ENCODE measurements at regions not wholly inside any gene's neighbourhood (a gene's known extent, or its start where the extent isn't known, plus 50 kb on each side); places are given as distances from the start of the nearest gene placed in this dataset.
"Not testable (repeated sequence)": the region's sequence is repeated elsewhere in the genome, so short reads cannot be mapped to it uniquely, and the experiment has no call there.

GRCh38 chr14:52202151-52202550 lies 65.3 kb upstream of the PTGDR start:
- no peak for DNase-seq (ENCODE audit: low read depth in 2 of 2)

GRCh38 chr14:52190337-52190931 lies 77.1 kb upstream of the PTGDR start:
- no peak for DNase-seq (ENCODE audit: low read depth in 2 of 2)

DNA sequence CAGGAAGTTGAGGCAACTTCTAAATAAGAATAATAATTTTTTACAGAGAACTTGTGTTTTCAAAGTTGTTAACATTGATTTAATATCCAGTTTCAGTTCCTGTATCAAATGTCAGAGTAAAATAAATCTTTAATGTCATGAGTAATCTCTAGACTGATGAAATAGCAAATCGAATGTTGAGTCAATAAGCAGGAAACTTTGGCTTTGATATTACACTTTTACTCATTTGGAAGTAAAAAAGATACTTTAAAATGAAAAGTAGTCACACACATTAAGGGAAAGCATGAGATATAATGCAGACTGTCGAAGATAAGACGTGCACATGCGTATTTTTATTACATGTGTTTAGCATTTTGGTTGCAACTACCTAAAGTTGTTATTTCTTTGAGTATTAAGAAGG lies 78.2 kb upstream of the PTGDR start:
- DNase-seq (ENCODE audit: low read depth in 2 of 2) = no peak

GRCh38 chr14:52188381-52188780 lies 79.1 kb upstream of the PTGDR start:
- DNase-seq (ENCODE audit: low read depth in 2 of 2) = no peak

- no peak for DNase-seq (ENCODE audit: low read depth in 2 of 2)
Measured at GRCh38 chr14:52185178-52185577, 82.3 kb upstream of the PTGDR start.

- DNase-seq (ENCODE audit: low read depth in 2 of 2) = no peak
Measured at GRCh38 chr14:52182853-52183252, 84.6 kb upstream of the PTGDR start.

GRCh38 chr14:52179141-52179790 lies 88.2 kb upstream of the PTGDR start:
- no peak for DNase-seq (ENCODE audit: low read depth in 2 of 2)

GRCh38 chr14:52175982-52176502 lies 91.5 kb upstream of the PTGDR start:
- DNase-seq (ENCODE audit: low read depth in 2 of 2) = no peak

- DNase-seq (ENCODE audit: low read depth in 2 of 2) = not testable (repeated sequence)
Measured at GRCh38 chr14:52171932-52172331, 95.6 kb upstream of the PTGDR start.

GRCh38 chr14:52166822-52167221 lies 98.0 kb upstream of the NID2 start:
- no peak for DNase-seq (ENCODE audit: low read depth in 2 of 2)

DNA sequence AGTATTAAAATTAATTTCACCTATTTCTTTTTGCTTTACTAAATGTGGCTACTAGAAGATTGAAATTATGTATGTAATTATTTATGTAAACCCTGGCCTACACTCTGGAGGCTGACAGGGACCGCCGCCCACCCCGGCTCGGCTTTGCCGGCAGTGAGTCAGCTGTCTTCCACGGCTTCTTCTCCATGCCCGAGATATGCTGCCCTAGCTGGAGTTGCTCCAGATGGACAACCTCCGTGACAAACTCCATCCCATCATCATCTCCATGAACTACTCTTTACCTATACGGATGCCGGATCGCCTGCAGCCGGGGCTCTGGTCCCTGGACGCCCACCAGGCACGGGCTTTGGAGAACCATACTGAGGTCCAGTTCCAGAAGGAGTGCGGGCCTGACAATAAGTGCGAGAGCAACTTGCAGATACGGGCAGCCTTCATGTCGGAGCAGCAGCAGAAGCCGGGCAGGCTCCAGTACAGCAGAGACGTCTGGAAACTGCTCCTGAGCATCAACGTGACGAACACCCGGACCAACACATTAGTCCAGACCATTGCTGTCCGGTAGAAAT lies 86.9 kb upstream of the NID2 start:
- DNase-seq (ENCODE audit: low read depth in 2 of 2) = no peak

DNA sequence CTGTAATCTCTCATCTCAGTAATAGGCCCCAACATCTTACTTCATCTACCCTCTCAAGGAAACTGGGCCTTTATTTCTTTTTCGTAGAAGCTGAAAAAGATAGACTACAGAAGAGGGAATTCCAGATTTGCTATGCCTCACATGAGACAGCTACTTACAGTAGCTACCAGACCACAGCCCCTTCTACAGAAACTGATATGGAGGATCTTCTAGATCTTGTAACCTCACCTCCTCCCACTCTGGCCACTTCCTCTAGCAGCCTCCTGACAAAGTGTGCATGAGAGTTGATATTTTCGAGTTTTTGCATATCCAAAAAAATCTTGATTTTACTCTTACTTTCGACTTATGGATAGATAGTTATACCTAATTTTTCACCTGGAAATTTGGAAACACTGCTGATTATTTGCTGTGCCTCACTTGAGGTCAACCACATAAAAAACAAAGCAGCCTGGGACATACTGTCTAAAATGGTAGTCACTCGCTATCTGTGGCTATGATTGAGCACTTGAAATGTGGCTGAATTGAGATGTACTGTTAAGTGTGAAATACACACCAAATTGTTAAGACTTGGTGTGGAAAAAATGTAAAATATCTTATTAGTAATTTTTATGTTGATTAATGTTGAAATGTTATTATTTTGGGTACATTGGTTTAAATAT lies 86.3 kb upstream of the NID2 start:
- DNase-seq (ENCODE audit: low read depth in 2 of 2) = no peak

- no peak for DNase-seq (ENCODE audit: low read depth in 2 of 2)
Measured at GRCh38 chr14:52153939-52154338, 85.1 kb upstream of the NID2 start.

DNA sequence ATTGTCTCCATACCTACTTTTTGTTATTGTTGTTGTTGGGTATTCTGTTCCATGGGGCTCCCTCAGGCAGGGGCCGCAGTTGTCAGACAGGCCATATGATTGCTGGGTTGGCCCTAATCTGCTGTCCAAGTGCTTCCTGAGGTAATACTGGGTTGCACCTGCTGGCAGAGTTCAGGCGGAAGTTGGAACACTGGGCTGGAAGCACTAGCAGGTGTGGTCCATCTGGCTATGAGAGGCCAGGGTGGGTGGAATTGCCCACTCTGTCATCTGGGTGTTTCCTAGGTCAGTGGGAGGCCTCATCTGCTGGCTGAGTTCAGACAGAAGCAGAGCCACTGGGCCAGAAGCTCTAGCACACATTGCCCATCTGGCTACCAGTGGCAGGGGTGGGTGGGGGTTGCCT lies 81.3 kb upstream of the NID2 start:
- DNase-seq (ENCODE audit: low read depth in 2 of 2) = no peak

GRCh38 chr14:52148371-52148770 lies 79.5 kb upstream of the NID2 start:
- no peak for DNase-seq (ENCODE audit: low read depth in 2 of 2)

DNA sequence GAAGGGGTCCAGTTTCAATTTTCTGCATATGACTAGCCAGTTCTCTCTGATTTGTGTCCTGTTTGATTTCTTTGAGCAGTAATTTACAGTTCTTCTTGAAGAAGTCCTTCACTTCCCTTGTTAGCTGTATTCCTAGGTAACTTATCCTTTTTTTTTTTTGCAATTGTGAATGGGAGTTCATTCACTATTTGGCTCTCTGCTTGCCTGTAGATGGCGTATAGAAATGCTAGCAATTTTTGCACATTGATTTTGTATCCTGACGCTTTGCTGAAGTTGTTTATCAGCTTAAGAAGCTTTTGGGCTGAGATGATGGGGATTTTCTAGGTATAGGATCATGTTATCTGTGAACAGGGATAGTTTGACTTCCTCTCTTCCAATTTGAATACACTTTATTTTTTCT lies 77.6 kb upstream of the NID2 start:
- no peak for DNase-seq (ENCODE audit: low read depth in 2 of 2)

DNA sequence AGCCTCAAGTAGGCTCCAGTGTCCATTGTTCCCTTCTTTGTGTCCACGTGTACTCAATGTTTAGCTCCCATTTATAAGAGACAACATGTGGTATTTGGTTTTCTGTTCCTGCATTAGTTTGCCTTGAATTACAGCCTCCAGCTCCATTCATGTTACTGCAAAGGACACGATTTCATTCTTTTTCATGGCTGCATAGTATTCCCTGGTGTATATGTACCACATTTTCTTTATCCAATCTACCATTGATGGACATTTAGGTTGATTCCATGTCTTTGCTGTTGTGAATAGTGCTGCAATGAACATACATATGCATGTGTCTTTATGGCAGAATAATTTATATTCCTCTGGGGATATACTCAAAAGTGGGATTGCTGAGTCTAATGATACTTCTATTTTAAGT lies 75.2 kb upstream of the NID2 start:
- not testable (repeated sequence) for DNase-seq (ENCODE audit: low read depth in 2 of 2)

DNA sequence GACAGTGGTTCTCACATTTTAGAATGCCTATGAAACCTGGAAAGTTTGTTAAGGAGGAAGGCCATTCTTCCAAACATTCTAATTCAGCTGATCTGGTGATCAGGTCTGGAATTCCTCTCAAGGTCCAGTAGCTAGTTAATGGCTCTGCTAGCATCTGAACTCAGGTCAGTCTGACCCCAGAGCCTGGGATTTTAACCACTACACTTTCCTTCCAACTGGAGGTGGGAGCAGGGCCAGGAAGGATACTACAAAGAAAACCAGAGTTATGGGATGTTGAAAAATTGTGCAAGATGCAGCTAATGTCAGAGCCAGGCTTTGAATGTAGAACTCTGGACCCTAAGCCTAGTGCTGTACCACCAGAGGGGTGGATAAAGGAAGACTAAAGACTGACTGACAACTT lies 73.6 kb upstream of the NID2 start:
- DNase-seq (ENCODE audit: low read depth in 2 of 2) = no peak

DNA sequence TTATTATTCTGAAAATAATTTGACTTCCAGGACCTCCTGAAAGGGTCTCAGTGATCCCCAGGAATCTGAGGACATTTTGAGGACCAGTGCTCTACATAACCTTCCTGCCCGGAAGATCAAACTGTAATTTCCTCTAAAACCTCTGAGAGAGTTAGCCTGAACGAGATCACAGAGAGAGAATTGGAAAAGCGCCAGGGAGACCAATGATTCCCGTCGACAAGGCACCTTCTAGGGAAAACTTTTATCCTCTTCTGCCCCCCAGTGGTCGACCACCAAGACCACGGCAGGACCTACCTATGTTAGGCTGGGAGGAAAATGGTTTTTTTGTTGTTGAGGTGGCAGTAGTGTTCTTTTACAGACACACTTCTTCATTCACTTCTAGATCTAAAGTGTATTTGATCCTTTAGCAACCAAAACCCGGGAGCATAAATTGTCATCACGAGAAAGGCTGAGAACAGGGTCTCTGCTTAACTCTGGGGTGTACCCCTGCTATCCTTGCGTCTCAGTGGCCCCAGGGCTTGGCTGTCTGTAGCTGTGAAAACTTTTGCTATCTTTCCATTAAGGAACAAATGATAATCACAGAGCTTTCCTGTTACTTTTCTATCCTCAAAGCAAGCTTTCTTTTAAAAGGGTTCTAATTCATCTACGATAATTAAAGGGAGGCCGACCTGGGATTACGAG lies 62.9 kb upstream of the NID2 start:
- peak; percentile 16 to 24 for DNase-seq (ENCODE audit: low read depth in 2 of 2)

GRCh38 chr14:52129721-52130120 lies 60.9 kb upstream of the NID2 start:
- no peak for DNase-seq (ENCODE audit: low read depth in 2 of 2)

DNA sequence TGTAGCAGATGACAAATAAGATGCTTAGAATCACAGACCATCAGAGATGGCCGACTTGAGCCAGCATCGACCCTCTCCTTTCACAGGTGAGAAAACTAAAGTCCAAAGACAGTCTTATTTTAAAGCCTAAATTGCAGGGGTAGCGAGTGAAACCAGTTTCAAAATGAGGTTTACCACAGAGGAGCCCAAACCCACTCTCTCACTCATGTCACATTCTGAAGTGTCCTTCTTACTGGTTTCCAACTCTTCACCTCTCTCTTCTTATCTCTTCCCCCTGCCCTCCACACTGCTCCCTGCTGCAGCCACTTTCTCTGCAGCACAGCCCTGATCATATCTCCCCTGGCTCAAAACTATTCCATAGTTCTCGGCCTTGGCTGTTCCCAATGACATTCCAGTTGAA lies 57.0 kb upstream of the NID2 start:
- no peak for DNase-seq (ENCODE audit: low read depth in 2 of 2)
